Activated naive CD8-positive, alpha-beta T cell treated with anti-CD3 and anti-CD28 coated beads, Interleukin-2, amount 50 U/mL, for 16 hours (primary cell): ENCODE measurements at regions not wholly inside any gene's neighbourhood (a gene's known extent, or its start where the extent isn't known, plus 50 kb on each side); places are given as distances from the start of the nearest gene placed in this dataset.

ENCODE experiments used
- DNase-seq: peaks from one replicate; pipeline ENCODE4 v3.0.0-alpha.2; 2020; ENCODE audit warnings: low read depth, low spot score

GRCh38 chr11:112783945-112784322 lies 177.3 kb upstream of the NCAM1 start:
- no peak for DNase-seq

- DNase-seq: no peak
These were observed 176.7 kb upstream of the NCAM1 start for GRCh38 chr11:112784323-112785073.

- no peak for DNase-seq
These were observed 176.1 kb upstream of the NCAM1 start for GRCh38 chr11:112785149-112785548.

GRCh38 chr11:112785719-112786118 lies 175.5 kb upstream of the NCAM1 start:
- DNase-seq: no peak

- no peak for DNase-seq
These were observed 175.0 kb upstream of the NCAM1 start for GRCh38 chr11:112786196-112786595.

GRCh38 chr11:112786886-112787530 lies 174.2 kb upstream of the NCAM1 start:
- no peak for DNase-seq

- DNase-seq: no peak
These were observed 171.7 kb upstream of the NCAM1 start for GRCh38 chr11:112789481-112789880.

GRCh38 chr11:112790286-112790685 lies 170.9 kb upstream of the NCAM1 start:
- no peak for DNase-seq

- no peak for DNase-seq
These were observed 169.2 kb upstream of the NCAM1 start for GRCh38 chr11:112792070-112792469.

GRCh38 chr11:112793416-112793815 lies 167.8 kb upstream of the NCAM1 start:
- no peak for DNase-seq

GRCh38 chr11:112794331-112794846 lies 166.8 kb upstream of the NCAM1 start:
- no peak for DNase-seq

- no peak for DNase-seq
These were observed 165.9 kb upstream of the NCAM1 start for GRCh38 chr11:112795142-112795815.

GRCh38 chr11:112795911-112796649 lies 165.1 kb upstream of the NCAM1 start:
- no peak for DNase-seq

GRCh38 chr11:112797092-112797491 lies 164.1 kb upstream of the NCAM1 start:
- no peak for DNase-seq

- no peak for DNase-seq
These were observed 163.4 kb upstream of the NCAM1 start for GRCh38 chr11:112797648-112798293.

GRCh38 chr11:112801025-112801816 lies 160.0 kb upstream of the NCAM1 start:
- DNase-seq: no peak

GRCh38 chr11:112801817-112802088 lies 159.5 kb upstream of the NCAM1 start:
- no peak for DNase-seq

GRCh38 chr11:112805658-112806057 lies 155.6 kb upstream of the NCAM1 start:
- DNase-seq: no peak

- DNase-seq: no peak
These were observed 155.0 kb upstream of the NCAM1 start for GRCh38 chr11:112806256-112806655.

- no peak for DNase-seq
These were observed 154.3 kb upstream of the NCAM1 start for GRCh38 chr11:112806876-112807275.

- no peak for DNase-seq
These were observed 151.8 kb upstream of the NCAM1 start for GRCh38 chr11:112809429-112809828.
